Peyer's patch (tissue), 4 donors: ENCODE measurements at regions not wholly inside any gene's neighbourhood (a gene's known extent, or its start where the extent isn't known, plus 50 kb on each side); places are given as distances from the start of the nearest gene placed in this dataset.

Source experiments
- CTCF ChIP-seq, 6 experiments: fragments of 450-650 bp in 4 of 6; fragments of 200-600 bp in 2 of 6; sonication (generic) in 1 of 6; IDR thresholded peaks; one replicate each; pipeline ENCODE4 v1.5.1; 2017 to 2019; ENCODE audit warnings: antibody characterized with exemption in 6 of 6, mild to moderate bottlenecking in 3 of 6, moderate library complexity in 1 of 6
- POLR2A ChIP-seq, 2 donors: fragments of 450-650 bp; IDR thresholded peaks; one replicate each; pipeline ENCODE4 v1.5.1; 2017; ENCODE audit warnings: antibody characterized with exemption in 2 of 2, mild to moderate bottlenecking in 2 of 2, moderate library complexity in 2 of 2

- TF ChIP-seq CTCF (IDR thresholded peaks at IDR 0.05): no peak
- no peak for TF ChIP-seq POLR2A (IDR thresholded peaks at IDR 0.05)
These were observed 269.0 kb upstream of the RGMB start for GRCh38 chr5:98504505-98504904.
